GM12801 (cell line): ENCODE measurements at regions not wholly inside any gene's neighbourhood (a gene's known extent, or its start where the extent isn't known, plus 50 kb on each side); places are given as distances from the start of the nearest gene placed in this dataset.

Experiments used
- CTCF ChIP-seq: IDR thresholded peaks from one replicate; pipeline ENCODE4 v1.5.1; 2011; ENCODE audit warnings: control low read depth; ENCODE audit not compliant: insufficient read length; ENCODE audit errors: extremely low read depth

- TF ChIP-seq CTCF = no peak
These were observed 173.9 kb downstream of the DUSP10 start for GRCh38 chr1:221567859-221568507.

DNA sequence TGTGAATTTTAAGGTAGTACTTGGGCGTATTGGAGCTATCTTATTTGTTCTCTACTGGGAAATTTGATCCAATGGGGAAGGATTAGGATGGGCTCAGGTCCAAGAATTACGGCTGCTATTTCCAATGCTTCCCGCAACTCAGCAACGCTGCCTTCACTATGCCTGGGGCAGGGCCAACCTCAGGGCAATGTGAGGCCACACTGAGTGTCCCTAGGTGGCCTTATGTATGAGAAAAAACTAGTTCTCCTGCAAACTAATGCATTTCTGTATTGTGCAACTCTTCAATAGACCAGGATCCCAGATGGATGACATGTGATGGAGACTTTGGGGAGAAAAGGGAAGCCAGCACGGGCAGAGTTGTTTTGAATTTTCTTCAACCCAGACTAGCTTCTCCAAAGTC is 168.1 kb downstream of the DUSP10 start:
- TF ChIP-seq CTCF = no peak

DNA sequence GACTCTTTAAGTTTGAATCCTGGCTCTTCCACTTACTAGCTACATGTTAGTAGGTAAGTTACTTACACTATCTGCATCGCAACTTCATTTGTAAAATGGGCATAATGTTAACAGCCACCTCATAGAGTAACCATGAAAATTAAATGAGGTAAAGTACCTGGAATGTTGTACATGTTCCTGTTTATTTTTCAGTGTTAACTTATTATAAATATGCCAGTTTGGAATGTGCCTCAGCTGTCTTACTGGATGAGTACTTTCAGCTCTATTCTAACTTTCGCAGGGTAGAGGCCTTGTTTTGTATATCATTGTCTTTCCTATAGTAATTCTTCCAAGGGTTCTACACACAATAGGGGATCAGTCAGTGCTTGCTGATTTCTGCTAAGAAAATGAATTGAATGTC is 167.4 kb downstream of the DUSP10 start:
- no peak for TF ChIP-seq CTCF

- TF ChIP-seq CTCF = no peak
These were observed 166.3 kb downstream of the DUSP10 start for GRCh38 chr1:221575605-221576004.

GRCh38 chr1:221576268-221576667 is 165.6 kb downstream of the DUSP10 start:
- no peak for TF ChIP-seq CTCF

- no peak for TF ChIP-seq CTCF
These were observed 158.4 kb downstream of the DUSP10 start for GRCh38 chr1:221583465-221583864.

DNA sequence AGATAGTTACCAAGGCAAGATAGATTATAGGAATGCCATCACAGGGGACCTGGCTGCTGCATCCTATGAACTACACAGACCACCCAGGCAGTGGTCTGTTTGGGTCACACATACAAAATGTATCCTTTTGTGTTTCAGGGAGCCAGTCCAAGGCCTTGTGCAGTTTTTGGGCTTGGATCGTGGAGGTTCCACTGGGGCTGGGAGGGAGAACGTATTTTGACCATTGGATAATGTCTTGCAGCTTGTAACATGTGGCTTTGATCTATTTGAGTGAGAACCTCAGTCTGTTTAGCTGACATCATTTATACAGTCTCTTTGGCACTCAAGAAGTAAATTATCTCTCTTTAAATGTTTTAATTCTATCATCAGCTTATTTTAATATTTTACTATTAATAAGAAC is 147.3 kb downstream of the DUSP10 start:
- no peak for TF ChIP-seq CTCF

- TF ChIP-seq CTCF = no peak
These were observed 143.8 kb downstream of the DUSP10 start for GRCh38 chr1:221598122-221598521.
